OCI-LY1 (cell line): ENCODE measurements at regions not wholly inside any gene's neighbourhood (a gene's known extent, or its start where the extent isn't known, plus 50 kb on each side); places are given as distances from the start of the nearest gene placed in this dataset.

Experiments used
- H2AFZ ChIP-seq: fragments of 200-600 bp; sonication (generic), shearing (Covaris generic); 2 replicates; pipeline ENCODE4 v1.6.0; 2014; ENCODE audit warnings: antibody characterized with exemption, mild to moderate bottlenecking, low read length
- H3F3A ChIP-seq: fragments of 200-600 bp; sonication (generic), shearing (Covaris generic); 2 replicates; pipeline ENCODE4 v1.6.0; 2014; ENCODE audit warnings: mild to moderate bottlenecking, antibody characterized with exemption, low read length, moderate library complexity; ENCODE audit not compliant: insufficient read depth
- H3K27ac ChIP-seq: fragments of 200-600 bp; sonication (generic); 2 replicates; pipeline ENCODE4 v1.5.1; 2014; ENCODE audit warnings: low read length, mixed run types, mild to moderate bottlenecking, low read depth; ENCODE audit not compliant: poor library complexity, severe bottlenecking
- H3K27me3 ChIP-seq: fragments of 200-600 bp; sonication (generic); 2 replicates; pipeline ENCODE4 v1.6.0; 2014; ENCODE audit warnings: antibody characterized with exemption, mild to moderate bottlenecking, low read length, moderate library complexity; ENCODE audit not compliant: insufficient read depth
- H3K36me3 ChIP-seq: fragments of 200-600 bp; sonication (generic); 2 replicates; pipeline ENCODE4 v1.6.1; 2014; ENCODE audit warnings: mild to moderate bottlenecking, antibody characterized with exemption, low read length, moderate library complexity, mixed read lengths; ENCODE audit not compliant: insufficient read depth
- H3K4me1 ChIP-seq: fragments of 200-600 bp; sonication (generic); 2 replicates; pipeline ENCODE4 v1.5.1; 2014; ENCODE audit warnings: mild to moderate bottlenecking, low read length, moderate library complexity; ENCODE audit not compliant: insufficient read depth, severe bottlenecking
- H3K4me2 ChIP-seq: fragments of 200-600 bp; sonication (generic), shearing (Covaris generic); 2 replicates; pipeline ENCODE4 v1.6.1; 2014; ENCODE audit warnings: low read length
- H3K4me3 ChIP-seq: fragments of 200-600 bp; sonication (generic); 2 replicates; pipeline ENCODE4 v1.5.1; 2014; ENCODE audit warnings: low read length, low read depth, mild to moderate bottlenecking, mixed read lengths; ENCODE audit not compliant: poor library complexity, severe bottlenecking
- H3K79me2 ChIP-seq: fragments of 200-600 bp; shearing (Covaris generic); 2 replicates; pipeline ENCODE4 v1.6.1; 2016; ENCODE audit warnings: mixed run types, low read length, mixed read lengths; ENCODE audit not compliant: insufficient read depth
- H3K9ac ChIP-seq: fragments of 200-600 bp; sonication (generic), shearing (Covaris generic); 2 replicates; pipeline ENCODE4 v1.6.1; 2014; ENCODE audit warnings: mild to moderate bottlenecking, low read length, mixed read lengths
- H3K9me2 ChIP-seq: fragments of 200-600 bp; sonication (generic), shearing (Covaris generic); 2 replicates; pipeline ENCODE4 v1.6.1; 2014; ENCODE audit warnings: low read depth, mild to moderate bottlenecking, low read length, mixed read lengths
- H3K9me3 ChIP-seq: fragments of 200-600 bp; shearing (Covaris generic); 2 replicates; pipeline ENCODE4 v1.6.1; 2014; ENCODE audit warnings: low read length, mixed read lengths
- H4K20me1 ChIP-seq: fragments of 200-600 bp; sonication (generic), shearing (Covaris generic); 2 replicates; pipeline ENCODE4 v1.6.0; 2016; ENCODE audit warnings: mild to moderate bottlenecking, low read length; ENCODE audit not compliant: insufficient read depth
- CTCF ChIP-seq: fragments of 200-600 bp; sonication (generic), shearing (Covaris generic); IDR thresholded peaks from 2 replicates; pipeline ENCODE4 v1.5.1; 2017; ENCODE audit warnings: mild to moderate bottlenecking, antibody characterized with exemption, low read length, moderate library complexity, mixed read lengths
- EZH2 ChIP-seq: fragments of 200-600 bp; sonication (generic), shearing (Covaris generic); IDR thresholded peaks from 2 replicates; pipeline ENCODE4 v1.8.0; 2017; ENCODE audit warnings: borderline replicate concordance, mixed run types, mild to moderate bottlenecking, antibody characterized with exemption, low read length, moderate library complexity, mixed read lengths

- H2AFZ ChIP-seq: no peak overlapping the region
- H3K9me2 ChIP-seq: no peaks in the 10 kb centered on the region
- H3K9ac ChIP-seq: no peak overlapping the region
- H3K36me3 ChIP-seq: no peaks in the 10 kb centered on the region
- H3K27me3 ChIP-seq: no peaks in the 10 kb centered on the region
- H3K9me3 ChIP-seq: no peaks in the 10 kb centered on the region
- no peaks in the 10 kb centered on the region for H4K20me1 ChIP-seq
- no peak overlapping the region for H3K27ac ChIP-seq
- no peaks in the 10 kb centered on the region for H3K4me1 ChIP-seq
- H3K4me3 ChIP-seq: no peak overlapping the region
- no peak overlapping the region for H3K4me2 ChIP-seq
- H3F3A ChIP-seq: no peaks in the 10 kb centered on the region
- TF ChIP-seq EZH2 (no peak), CTCF (no peak)
- H3K79me2 ChIP-seq: no peaks in the 10 kb centered on the region
Measured at GRCh38 chr11:129264114-129264513, 72.0 kb upstream of the ARHGAP32 start.

GRCh38 chr11:129260750-129261149 lies 68.6 kb upstream of the ARHGAP32 start:
- no peak overlapping the region for H3K4me2 ChIP-seq

GRCh38 chr11:129259931-129260348 lies 67.8 kb upstream of the ARHGAP32 start:
- Histone ChIP-seq H3K4me2 (no peak overlapping the region), H4K20me1 (no peaks in the 10 kb centered on the region), H3K4me1 (no peaks in the 10 kb centered on the region), H3K27ac (no peak overlapping the region), H3K4me3 (no peak overlapping the region), H3K36me3 (no peaks in the 10 kb centered on the region), H3K27me3 (no peaks in the 10 kb centered on the region), H3K79me2 (no peaks in the 10 kb centered on the region), H3K9ac (no peak overlapping the region), H2AFZ (no peak overlapping the region), H3K9me2 (no peaks in the 10 kb centered on the region), H3K9me3 (no peaks in the 10 kb centered on the region), H3F3A (no peaks in the 10 kb centered on the region)
- TF ChIP-seq EZH2: no peak
- TF ChIP-seq CTCF: no peak

More at GRCh38 chr11:129260750-129261149, 68.6 kb upstream of the ARHGAP32 start:
- H3F3A ChIP-seq: no peaks in the 10 kb centered on the region
- TF ChIP-seq CTCF (no peak), EZH2 (no peak)
- no peak overlapping the region for H3K27ac ChIP-seq
- no peak overlapping the region for H2AFZ ChIP-seq
- H3K4me1 ChIP-seq: no peaks in the 10 kb centered on the region
- no peak overlapping the region for H3K4me3 ChIP-seq
- no peak overlapping the region for H3K9ac ChIP-seq
- no peaks in the 10 kb centered on the region for H3K36me3 ChIP-seq
- no peaks in the 10 kb centered on the region for H3K9me2 ChIP-seq
- no peaks in the 10 kb centered on the region for H3K27me3 ChIP-seq
- H4K20me1 ChIP-seq: no peaks in the 10 kb centered on the region
- H3K79me2 ChIP-seq: no peaks in the 10 kb centered on the region
- H3K9me3 ChIP-seq: no peaks in the 10 kb centered on the region
